Stimulated activated CD4-positive, alpha-beta T cell treated with anti-CD3 and anti-CD28 coated beads, Interleukin-4, amount 100 ng/mL, for 4 hours (primary cell): ENCODE measurements at regions not wholly inside any gene's neighbourhood (a gene's known extent, or its start where the extent isn't known, plus 50 kb on each side); places are given as distances from the start of the nearest gene placed in this dataset.
"Not testable (repeated sequence)": the region's sequence is repeated elsewhere in the genome, so short reads cannot be mapped to it uniquely, and the experiment has no call there.

Experiments
- DNase-seq, 2 experiments: peaks; one replicate each; pipeline ENCODE4 v3.0.0-alpha.2; 2020

GRCh38 chr6:14582749-14583148, 465.2 kb downstream of the CD83 start:
- DNase-seq: no peak

- DNase-seq: no peak
Observed at GRCh38 chr6:14583826-14584225, 466.3 kb downstream of the CD83 start.

DNA sequence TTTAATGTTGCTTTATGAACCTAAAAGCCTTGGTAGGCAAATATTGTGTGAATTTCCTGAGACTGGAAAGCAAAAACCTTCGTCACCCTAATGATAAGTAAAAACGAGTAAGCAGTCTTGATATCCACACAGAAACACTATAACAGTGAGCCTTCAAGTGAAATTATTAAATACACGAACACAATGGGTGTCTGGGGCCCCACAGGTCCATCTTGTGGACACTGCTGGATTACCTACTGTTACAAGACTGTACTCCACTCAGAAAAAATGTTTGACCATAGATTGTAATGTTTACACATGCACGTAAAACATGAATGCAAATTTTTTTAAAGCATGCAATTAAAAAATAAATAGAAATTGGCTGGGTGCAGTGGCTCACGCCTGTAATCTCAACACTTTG, 466.9 kb downstream of the CD83 start:
- no peak for DNase-seq

DNA sequence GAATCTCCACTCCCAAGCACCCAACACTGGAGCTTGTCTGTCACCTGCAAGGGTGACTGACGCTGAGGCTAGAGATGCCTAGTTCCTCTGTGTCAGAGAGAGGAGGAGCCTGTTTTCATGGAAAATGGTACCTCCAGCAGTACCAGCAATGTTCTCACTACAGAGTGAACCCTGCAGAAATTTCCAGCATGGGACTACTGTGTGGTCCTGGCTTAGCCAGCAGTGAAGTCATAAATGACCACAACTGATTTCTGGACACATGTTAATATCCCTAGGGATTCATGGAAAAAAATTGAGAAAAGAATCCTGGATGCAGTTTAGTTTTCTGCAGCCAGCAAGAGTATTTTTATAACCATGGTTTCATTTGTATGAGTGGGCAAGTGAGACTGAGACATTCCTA, 468.1 kb downstream of the CD83 start:
- DNase-seq: no peak

- DNase-seq: no peak
Observed at GRCh38 chr6:14589175-14589574, 471.6 kb downstream of the CD83 start.

DNA sequence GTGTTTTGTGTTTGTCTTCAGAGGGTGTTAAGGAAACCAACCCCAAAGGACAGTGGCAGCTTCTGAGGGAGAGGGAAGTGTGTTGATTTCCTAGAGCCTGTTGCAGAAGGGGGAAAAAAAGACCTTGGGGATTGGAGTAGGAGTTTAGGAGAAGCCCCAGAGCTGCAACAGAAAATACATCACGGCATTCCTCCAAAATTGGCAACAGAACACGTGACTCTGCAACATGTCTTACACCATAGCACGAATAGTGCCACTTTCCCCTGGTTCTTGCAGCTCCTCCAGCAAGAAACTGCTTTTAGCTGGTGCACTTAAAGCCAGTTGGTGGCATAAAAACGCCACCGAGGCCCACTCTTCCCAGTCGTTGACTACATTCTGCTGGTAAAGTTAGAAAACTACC, 473.0 kb downstream of the CD83 start:
- no peak for DNase-seq

- DNase-seq: no peak
Observed at GRCh38 chr6:14591998-14592397, 474.4 kb downstream of the CD83 start.

GRCh38 chr6:14593286-14593685, 475.7 kb downstream of the CD83 start:
- no peak for DNase-seq

GRCh38 chr6:14595751-14596150, 478.2 kb downstream of the CD83 start:
- no peak for DNase-seq

DNA sequence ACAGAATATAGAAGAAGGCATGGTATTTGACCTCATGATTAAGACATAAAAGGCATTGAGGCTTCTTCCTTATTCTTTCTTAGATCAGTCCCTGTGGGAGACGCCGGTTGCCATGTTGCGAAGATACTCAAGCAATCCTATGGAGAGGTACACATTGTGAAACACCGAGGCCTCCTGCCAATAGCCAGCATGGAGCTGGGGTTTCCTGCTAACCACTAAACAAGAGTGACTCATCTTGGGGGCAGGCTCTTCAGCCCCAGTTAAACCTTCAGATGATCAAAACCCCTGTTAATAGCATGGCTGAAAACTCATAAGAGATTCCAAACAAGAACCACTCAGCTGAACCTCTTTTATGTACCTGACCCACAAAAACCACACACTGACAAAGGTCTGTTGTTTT, 478.8 kb downstream of the CD83 start:
- DNase-seq: no peak

GRCh38 chr6:14597090-14597489, 479.5 kb downstream of the CD83 start:
- no peak for DNase-seq

GRCh38 chr6:14598017-14598864, 480.7 kb downstream of the CD83 start:
- no peak for DNase-seq

DNA sequence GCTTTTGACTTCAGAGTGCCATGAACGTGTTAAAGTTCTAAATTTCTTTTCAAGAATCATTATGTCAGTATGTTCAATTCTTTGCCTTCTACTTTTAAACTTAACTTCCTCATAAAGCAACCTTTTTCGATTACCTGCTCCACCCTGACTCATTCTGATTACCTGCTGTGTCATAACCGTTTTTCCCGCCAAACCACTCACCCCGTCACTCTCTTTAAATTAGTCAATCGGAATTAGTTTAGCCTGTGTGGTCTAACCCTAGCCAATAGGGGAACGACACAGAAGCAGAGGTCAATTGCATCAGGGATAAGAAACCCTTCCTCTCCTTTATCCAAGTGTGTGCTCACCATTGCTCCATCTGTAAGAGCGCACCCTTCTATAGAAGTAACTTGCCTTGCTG, 482.7 kb downstream of the CD83 start:
- DNase-seq: not testable (repeated sequence)

- no peak for DNase-seq
Observed at GRCh38 chr6:14601490-14601889, 483.9 kb downstream of the CD83 start.

- no peak for DNase-seq
Observed at GRCh38 chr6:14606353-14606752, 488.8 kb downstream of the CD83 start.

DNA sequence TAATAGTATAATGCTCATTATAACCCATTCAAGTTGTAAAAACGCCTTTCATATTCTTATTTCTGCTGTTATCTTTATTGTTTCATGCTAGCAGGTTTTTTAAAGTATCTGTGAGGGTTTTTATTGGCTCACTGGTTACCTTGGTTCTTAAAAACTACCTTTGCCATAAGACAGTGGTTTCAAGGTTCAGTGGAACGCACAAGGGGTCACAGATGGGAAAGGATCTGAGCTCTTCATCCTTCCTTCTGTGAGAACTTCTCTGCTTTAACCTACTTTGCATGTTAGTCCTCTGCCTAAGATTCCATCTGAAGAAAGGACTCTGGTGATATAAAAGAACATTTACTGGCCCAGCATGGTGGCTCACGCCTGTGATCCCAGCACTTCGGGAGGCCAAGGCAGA, 492.6 kb downstream of the CD83 start:
- no peak for DNase-seq

GRCh38 chr6:14612016-14612980, 494.7 kb downstream of the CD83 start:
- DNase-seq: no peak

DNA sequence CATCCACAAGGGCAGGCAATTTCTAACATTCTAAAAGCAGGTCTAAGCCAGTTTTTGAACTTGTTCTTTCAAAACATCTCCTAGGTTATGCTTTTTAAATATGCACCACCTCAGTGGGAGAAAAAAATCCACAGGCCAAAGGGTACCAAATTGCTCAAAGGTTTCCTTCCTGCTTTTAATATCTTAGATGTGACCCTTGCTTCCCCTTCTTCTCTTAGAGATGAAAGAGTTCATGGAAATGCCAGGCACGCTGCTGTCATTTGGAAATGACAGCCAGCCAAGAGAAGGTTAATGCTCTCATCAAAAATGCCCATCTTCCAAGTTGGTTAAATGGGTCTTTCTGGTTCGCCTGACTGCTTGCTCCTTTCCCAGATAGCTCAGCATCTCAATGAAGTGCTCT, 497.1 kb downstream of the CD83 start:
- DNase-seq: no peak

- DNase-seq: no peak
Observed at GRCh38 chr6:14616656-14617055, 499.1 kb downstream of the CD83 start.

GRCh38 chr6:14618759-14619418, 501.3 kb downstream of the CD83 start:
- DNase-seq: no peak

DNA sequence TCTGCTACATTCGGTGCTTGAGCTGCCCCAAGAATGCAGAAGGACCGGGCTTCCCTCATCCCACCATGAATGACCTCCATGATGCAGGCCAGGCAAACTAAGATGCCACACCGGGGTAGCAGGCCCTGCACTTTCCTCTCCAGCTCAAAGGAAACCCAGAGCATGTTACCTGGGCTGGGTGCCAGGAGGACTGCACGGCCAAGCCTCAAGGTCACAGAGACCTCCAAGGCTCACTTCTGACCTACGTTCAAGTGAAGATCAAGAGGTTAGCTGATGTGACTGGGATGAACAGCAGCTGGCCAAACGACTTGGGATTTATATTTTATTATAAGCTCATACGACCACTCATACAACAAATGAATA, 501.8 kb downstream of the CD83 start:
- no peak for DNase-seq

DNA sequence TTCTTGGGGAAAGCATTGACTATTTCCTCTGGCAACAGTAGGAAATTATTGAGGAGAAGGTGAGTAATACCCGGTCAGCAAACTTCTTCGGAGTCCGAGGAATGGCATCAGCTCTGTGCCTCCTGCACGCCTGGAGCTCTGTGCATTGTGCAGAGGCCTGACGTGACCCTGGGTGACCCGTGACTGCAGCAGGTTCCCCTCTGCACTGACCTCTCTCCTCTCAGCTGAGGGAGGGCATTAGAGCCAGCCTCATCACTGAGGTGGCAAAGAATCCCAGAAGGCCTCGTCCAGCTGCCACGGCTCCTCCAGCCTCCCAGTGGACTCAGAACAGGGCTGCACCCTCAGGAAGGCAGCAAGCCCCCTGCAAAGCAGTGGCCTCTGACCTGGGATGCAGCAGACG, 502.9 kb downstream of the CD83 start:
- no peak for DNase-seq

DNA sequence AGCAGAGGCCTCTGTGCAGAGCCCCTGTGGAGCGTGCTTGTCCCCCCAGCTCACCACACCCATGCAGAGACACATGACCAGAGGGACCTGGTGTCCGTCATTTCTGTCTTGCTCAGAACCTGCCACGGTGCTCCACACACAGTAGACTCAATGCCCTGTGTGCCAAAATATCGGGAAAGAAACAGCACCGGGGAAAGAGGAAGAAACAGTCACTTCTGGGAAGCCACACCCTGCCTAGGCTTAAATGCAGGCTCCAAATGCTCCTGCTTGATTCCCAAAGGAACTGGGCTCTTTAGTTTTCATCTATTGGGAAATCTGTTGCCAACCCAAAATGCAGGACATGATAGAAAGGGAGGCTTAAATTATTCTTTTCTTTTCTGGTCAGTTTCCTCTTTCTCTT, 503.9 kb downstream of the CD83 start:
- no peak for DNase-seq

GRCh38 chr6:14622085-14622484, 504.5 kb downstream of the CD83 start:
- no peak for DNase-seq
